Ammon's horn (tissue), 1 donor: ENCODE measurements at regions not wholly inside any gene's neighbourhood (a gene's known extent, or its start where the extent isn't known, plus 50 kb on each side); places are given as distances from the start of the nearest gene placed in this dataset.
A peak's percentile ranks its signal among the peaks of the same experiment; 100 is the strongest.
"Not testable (repeated sequence)": the region's sequence is repeated elsewhere in the genome, so short reads cannot be mapped to it uniquely, and the experiment has no call there.

ENCODE experiments used
- DNase-seq: peaks from one replicate; pipeline ENCODE4 v3.0.0-alpha.2; 2016; ENCODE audit warnings: low spot score

DNA sequence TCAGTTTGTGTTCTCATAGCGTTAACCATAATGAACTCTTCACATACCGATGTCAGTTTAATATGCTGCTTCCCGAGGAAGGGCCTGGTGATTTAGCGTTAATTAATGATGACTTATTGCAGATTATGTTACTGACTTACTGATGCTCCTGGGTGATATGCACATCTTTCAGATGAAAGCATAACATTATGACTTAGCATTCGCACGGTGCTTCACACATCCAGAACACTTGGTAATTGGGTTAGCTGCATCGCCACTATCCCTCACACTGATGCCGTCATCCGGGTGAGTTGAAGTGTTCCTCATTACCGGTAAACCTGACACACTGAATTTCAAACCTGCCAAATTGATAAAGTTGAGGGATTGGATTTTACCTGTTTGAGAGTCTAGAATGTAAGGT lies 239.0 kb upstream of the PODXL start:
- DNase-seq = no peak

DNA sequence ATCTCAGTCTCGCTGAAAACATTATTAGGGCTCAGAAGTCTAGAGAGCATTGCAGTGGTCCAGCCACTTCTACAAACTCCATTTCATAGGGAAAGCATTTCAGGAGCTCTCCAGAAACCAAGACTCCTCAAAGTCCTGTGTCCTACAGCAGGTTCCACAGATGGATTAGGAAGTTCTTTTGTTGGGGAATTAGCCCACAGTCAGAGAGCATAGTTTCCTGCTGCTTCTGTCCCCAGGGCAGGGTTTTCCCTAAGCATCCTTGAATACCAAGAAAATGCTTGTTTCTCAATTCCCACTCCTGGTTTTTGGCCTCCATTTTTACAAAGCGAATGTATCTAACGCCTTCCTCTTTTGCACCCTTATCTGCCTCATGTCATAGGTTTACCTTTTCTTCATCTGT lies 235.9 kb upstream of the PODXL start:
- no peak for DNase-seq

DNA sequence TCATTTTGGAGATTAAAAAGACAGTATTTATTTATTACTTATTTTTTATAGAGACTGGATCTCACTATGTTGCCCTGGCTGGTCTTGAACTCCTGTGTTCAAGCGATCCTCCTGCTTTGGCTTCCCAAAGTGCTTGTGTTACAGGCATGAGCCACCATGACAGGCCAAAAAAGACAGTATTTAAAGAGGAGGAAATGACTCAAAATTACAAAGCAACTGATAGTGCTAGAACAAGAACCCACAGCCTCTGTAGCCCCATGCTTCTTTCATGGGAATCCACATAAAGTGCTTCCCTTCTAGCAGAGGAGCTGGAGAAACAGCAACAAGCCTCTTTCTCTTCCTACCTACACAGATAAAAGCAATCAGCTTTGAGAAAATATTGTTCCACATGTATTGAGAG lies 230.7 kb upstream of the PODXL start:
- DNase-seq = no peak

DNA sequence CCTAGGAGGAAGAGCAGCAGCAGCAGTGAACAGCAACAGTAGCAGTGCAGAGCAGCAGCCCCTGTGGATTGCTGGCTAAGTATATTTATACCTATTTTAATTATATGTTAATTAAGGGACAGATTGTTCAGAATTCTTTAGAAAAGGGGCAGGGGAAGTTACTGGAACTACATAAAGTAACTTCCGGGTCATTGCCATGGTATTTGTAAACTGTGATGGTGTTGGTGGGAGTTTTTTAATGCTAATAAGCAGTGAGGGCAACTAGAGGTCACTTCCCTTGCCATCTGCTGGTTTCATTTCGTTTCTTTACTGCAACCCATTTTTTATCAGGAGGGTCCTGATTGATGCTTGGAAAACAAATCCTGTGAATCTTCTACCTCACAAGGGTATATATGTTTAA lies 229.8 kb upstream of the PODXL start:
- no peak for DNase-seq

DNA sequence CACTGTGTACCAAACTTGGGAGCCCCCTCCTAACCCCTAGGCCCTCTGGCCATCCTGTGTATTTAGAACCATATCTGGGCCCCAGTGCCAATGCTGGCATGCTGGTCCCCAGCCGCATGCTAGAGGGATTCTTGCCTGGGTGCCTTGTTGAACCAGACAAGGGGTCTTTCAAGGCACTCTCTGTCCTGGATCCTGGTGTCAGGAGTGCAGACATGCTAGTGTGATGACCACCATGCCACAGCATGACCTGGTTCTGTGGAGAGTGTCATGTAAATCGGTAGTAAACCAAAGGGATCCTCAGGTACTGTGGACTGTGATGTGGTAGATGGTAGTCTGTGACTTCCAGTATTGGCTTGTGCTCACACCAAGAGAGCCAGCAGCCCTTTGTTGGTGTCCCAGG lies 222.2 kb upstream of the PODXL start:
- DNase-seq = no peak

DNA sequence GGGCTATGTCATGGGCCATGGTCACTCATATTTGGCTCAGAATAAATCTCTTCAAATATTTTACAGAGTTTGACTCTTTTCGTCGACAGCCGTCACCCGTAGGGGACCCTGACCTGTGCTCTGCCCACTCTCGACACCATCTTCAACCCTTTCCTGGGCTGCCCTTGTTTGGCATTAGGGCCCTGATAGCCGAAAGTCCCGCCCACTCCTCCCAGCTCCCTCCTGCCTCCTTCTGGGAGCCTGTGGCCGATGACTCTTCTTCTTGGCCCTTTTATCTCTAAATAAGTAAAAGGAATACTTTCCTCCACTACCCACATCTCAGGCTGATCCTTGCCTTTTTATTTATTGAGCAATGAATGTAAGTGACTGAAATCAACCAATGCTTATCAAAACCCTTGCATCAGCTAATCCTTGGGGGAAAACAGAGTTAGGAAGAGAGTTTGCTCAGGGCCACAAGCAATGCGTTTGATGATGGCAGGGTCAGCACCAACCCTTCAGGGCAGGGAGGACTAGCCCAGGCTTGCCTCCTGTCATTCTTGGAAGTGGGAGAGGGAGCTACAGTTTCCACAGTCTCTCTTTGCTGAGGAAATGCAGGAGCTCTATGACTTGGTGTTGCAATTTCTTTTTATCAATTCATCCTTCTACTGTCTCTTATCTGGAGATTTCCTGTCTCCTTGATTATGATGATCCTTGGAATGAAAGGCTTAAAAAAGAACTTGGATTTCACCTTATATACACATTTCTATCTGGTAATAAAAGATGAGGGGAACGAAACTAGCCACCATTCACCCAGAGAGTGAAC lies 218.2 kb upstream of the PODXL start:
- no peak for DNase-seq

DNA sequence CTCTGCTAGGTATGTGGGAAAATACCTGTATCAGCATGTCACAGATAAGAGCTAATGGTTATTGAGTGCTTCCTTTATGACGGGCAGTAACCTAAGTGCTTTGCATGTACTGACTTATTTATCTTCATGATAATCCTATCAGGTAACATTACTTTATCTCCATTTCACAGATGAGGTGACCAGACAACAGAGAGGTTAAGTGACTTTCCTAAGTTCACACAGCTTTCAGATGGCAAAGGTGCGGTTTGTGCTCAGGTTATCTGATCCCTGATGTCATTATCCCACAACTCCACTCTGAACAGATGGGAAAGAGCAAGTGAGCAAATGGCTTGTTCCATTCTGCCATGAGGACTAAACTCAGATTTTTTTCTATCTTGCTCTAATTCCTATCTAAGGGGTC lies 217.0 kb upstream of the PODXL start:
- no peak for DNase-seq

DNA sequence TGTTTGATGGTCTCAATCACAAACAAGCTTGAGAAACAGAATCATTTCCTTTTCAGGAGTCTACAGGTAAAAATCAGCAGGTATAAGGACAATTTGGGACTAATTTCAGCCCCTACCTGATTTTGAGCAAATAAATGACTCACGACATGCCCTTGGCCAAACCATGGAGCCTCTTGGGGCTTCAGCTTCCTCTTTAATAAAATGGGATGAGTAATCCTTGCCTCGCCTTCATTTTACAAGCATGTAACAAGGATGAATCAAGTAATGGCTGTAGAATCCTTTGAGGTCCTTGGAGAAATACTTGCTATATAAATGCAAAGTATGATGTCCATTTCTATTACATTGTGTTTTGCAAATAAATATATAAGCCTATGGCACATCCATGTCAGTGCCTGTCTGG lies 212.8 kb upstream of the PODXL start:
- DNase-seq = no peak

DNA sequence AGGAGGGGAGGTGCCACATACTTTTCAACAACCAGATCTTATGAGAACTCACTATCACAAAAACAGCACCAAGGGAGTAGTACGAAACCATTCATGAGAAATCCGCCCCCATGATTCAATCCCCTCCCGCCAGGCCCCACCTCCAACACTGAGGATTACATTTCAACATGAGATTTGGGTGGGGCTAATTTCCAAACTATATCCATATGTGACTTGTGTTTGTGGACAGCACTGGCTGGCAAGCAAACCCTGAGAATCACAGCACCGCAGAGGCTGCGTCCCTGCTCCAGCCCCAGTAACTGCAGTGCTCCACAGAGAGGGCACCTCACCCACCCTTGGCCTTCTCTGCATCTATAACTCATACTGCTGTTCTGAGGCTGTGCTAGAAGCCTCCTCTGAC lies 211.2 kb upstream of the PODXL start:
- DNase-seq = no peak

DNA sequence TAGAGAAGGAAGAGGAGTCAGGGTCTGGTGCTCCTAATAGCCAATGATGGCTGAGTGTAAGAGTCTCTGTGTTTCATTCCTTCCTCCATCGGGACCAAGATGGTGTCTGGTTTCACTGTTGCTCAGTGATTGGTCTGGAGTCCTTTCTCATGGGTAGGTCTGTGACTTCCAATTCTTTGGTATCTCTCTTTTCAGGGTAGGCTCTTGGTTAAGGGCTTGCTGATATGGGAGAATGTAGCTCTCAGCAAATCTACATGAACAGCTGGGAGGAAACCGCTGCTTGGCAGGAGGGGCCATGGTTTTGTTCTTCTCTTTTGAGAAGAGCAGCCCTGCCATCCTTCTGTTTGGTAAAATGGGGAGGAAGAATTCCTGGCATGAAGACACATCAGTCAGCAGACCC lies 209.1 kb upstream of the PODXL start:
- no peak for DNase-seq

DNA sequence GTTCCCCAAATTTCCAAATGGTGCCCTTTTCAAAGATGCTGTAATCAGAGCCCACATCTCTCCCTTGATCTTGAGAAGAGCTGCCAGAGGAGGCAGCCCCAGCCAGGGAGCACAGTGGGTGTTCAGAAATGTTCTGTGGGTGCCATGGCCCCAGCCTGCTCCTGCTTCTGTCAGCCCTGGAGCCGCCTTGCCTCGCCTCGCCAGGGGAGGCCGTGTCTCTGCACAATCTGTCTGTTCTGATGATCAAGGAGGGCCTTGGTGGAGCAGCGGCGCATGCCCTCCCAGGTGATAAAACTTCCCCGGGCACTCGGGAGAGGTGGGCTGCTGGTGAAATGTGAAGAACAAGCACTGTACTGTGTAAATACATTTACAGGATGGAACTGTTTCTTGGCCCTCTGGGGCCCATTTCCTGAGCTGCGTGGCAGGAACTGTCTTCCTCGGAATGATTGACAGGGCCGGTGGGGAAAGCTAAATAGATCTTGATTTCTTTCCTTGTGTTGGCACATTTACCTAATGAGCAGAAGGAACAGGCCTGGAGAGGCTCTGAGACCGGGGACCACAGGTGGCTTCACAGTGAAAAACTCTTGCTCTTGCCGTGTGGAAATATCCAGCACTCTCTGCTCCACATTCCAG lies 207.8 kb upstream of the PODXL start:
- no peak for DNase-seq

DNA sequence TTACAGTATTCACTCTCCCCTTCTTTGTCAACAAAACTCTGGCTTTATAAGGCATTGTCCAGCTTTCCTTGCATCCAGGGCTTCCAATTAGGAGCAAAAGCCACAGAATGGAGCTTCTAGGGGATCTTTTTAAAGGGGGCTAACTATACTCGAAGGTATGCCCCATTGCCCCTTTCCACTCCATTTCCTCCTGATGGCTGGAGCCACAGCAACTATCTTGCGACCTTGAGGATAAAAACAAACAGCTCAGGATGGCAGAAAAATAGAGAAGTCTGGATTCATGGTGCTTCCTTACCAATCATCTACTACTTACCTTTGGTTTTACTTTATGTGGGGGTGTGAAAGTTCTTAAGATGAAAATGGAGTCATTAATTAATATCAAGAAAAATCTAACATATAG lies 206.3 kb upstream of the PODXL start:
- DNase-seq = no peak

DNA sequence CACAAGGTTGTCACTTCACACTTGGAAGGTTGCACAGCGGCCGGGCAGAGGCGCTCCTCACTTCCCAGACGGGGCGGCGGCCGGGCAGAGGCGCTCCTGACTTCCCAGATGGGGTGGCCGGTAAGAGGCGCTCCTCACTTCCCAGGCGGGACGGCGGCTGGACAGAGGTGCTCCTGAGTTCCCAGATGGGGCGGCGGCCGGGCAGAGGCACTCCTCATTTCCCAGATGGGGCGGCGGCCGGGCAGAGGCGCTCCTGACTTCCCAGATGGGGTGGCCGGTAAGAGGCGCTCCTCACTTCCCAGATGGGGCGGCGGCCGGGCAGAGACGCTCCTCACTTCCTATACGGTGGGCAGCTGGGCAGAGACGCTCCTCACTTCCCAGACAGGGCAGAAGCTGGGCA lies 199.4 kb upstream of the PODXL start:
- DNase-seq = not testable (repeated sequence)

DNA sequence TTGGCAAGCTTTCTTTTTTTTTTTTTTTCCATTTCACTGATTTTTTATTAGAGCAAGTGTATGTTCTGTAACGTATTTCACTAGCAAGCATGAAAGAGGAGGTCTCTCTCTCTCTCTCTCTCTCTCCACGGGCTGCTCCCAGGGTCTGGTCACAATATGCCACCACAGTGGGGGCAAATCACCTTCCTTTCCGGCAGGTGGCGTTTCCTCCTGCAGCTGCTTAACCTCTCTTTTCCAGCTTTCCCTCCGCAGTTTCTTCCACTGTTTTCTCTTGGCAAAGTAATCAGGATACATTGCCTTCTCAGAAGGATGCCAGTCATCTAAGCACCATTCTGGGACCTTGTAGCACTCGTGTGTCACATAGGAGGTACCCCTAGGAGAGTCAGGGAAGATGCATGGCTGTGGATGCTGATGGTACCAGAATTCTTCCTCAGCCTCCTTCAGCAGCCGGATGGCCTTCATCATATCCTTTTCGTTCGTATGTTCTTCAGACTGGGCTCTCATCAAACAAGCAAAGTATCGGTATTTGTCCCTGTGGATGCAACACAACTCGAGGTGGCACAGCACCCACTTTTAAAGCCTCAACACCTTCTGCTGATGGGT lies 197.3 kb upstream of the PODXL start:
- no peak for DNase-seq

DNA sequence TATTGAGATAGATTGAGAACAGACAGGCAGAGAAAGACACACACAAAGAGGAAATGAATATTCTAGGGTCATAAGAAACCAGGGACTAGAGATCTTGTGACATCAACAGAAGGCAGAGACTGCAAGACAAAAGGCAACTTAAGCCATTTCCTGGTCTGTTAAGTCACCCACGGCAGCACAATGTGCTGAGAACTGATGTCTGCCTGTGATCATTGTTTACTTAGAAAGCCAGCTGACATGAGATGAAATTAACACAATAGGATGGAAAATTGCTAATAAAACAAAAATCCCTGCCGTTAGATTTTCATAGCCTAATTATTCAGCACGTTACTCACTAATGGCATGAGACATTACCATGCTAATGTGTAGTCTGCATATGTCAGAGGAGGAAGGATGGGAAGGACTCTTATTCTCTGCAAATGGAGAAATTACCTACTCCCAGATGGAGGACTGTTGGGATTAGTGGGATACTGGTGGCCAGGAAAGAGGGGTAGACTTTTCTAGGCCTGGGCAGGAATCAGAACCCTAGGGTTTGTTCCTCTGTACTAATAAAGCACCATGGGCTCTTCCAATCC lies 191.3 kb upstream of the PODXL start:
- no peak for DNase-seq

DNA sequence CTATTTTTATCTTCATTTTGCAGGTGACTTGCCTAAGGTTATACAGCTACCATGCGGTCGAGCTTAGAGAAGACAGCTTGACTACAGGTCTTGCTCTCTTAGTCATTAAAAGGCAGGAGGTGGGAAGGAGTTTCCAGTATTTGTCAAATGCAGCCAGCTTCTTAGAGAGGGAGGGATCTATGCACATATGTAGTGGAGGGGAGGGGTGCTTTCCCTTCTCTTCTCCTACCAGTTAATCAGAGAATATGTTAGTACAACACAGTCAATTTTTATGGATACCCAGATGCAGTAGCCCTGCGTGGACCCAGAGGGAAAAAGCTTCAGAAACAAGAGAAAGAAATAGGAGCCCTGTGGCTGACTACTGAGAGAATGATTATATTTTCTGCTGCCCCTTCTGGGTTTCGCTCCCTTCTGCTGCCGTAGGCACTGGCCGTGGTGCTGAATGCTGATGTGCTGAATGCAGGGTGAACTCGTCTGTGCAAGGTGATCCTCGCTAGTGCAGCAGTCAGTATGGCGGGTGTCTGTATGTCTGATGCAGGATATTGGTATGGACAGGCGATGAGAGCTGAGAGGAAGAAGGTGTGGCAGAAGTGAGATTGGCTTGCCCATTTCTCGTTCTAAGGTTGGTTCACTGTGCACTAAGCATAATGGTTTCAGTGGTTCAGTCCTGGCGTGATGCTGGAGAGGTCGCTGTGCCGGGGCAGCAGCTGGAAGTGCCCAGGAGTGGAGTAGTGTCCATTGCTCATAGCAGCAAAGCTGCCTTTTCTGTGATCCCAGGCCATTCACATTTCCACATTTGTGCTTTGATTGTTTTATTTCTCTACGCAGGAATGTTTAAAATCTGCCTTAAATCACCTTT lies 189.2 kb upstream of the PODXL start:
- DNase-seq = no peak

DNA sequence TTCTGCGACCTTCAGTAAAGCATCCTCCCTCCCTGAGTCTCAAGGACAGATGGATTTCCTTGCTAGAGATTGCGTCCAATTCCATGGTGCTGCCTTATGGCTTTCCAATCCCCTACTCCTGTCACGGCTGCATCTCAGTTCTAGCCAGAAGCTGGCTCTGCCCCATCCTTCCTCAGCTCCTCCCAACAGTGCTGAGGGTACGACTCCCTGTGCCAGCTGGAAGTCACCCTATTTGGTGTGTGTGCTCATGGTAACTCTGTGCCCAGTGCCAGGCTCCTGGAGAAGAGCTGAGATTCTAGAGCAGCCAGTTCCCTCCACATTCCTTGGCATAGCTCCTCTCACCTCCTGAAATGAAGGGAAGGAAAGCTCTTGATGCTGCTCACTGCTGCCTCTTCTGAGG lies 185.0 kb upstream of the PODXL start:
- DNase-seq = peak; percentile 25

DNA sequence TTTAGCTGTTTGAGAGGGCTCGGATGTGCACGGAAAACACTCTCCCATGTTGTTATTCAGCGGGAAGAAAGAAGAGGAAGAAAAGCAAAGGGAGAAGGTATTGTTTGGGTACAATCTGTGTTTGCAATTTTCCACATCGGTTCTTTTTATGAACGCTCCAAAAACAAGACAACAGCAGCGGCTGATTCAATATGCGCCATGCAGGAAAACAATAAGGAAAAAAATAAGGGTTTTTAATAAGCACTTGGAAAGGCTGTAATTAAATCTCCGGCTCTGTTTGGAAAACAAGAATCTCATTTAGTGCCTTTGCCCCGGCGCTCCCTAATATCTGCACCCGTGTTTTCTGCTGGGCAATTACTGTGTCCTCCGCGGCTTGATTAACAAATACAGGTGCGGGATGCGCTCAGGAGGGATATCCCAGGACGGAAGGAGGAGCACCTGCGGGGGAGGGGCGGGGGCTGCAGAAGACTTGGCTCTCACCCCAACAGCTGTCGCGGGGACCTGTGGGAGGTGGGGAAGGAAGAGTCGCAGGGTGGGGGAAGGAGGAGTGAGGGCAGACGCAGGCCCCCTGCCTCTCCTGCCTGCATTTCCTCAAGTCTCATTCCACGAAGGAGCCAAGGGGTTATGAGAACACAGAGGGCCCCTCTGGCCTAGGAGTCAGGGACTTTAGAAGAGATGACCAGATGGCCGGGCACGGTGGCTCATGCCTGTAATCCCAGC lies 181.5 kb upstream of the PODXL start:
- no peak for DNase-seq

DNA sequence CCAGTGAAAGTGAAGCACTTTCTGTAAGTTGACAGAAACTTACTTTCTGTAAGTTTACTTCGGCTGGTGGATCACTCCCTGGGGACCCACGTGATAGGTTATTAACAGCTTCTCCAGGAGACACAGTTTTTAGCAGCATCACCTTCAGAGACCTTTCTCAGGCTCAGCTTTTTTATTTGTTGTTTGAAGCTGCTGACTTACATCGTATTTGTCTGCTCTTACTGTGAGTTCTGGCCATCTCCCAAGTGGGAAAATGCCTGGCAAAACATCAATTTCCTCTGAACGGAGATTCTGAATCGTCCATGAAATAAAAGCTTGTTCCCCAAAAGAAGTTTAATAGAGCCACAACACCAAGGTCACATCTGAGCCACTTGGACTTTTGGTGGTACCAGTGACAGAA lies 178.7 kb upstream of the PODXL start:
- DNase-seq = no peak

DNA sequence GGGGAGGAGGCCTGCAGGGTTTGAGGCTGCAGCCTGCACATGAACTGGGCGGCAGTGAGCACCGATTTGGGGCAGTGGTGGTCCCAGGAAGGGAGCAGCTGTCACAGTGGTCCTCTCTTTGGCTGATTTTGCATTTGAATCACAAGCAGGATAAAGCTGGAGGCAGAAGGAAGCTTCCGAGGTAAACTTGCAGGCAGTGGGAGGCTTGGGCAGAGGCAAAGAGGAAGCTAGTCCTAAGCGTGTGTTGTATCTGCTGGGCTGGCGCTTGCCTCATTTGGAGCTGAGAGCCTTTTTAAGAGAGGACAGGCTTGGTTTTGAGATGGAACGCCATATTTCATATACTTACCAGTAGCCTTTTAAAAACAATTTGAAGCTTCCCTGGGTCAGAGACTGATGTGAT lies 177.2 kb upstream of the PODXL start:
- no peak for DNase-seq

DNA sequence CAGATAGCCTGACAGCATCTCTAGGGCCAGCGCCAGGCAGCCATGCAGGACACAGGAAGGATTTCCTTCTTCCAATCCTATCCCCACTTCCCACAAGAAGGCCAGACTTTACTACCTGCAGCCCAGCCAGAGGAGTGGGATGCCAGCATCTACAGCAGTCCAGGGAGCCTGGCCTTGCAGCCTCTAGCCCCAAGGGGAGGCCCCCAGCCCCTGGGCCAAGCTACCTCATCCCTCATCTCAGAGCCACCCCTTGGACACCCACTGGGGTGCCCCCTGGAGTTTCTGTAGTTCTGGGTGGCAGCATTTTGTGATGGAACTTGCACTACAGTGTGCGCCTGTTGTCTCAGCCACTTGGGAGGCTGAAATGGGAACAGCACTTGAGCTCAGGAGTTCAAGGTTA lies 170.8 kb upstream of the PODXL start:
- no peak for DNase-seq

DNA sequence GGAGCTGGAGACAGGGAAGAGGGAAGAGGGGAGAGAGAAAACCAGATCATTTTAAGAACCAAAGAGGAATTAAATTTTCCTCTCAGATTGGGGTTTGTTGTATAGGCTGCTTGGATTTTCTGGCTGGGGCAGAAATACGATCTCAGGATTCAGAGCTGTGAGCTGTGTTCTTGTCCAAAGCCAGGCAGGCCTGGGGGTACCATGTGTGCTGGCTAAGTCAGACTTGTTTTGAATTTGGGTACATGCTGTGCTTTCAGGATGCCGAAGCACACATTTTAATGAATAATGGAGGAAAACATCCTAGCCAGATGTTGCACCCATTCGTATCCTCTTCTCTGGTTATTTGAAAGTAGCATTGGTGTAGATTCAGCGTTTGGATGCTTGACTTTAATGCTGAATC lies 170.3 kb upstream of the PODXL start:
- no peak for DNase-seq
